Fibroblast of pulmonary artery (primary cell): ENCODE measurements at regions not wholly inside any gene's neighbourhood (a gene's known extent, or its start where the extent isn't known, plus 50 kb on each side); places are given as distances from the start of the nearest gene placed in this dataset.

Experiments
- DNase-seq: peaks from one replicate; pipeline ENCODE4 v3.0.0-alpha.2; 2010; ENCODE audit warnings: low read depth
- H3K4me3 ChIP-seq: replicated peaks from 2 replicates; pipeline ENCODE4 v1.5.1; 2011; ENCODE audit warnings: low read depth, mild to moderate bottlenecking, control low read depth, low read length, moderate library complexity
- TF ChIP-seq, protein P1 (sequence below): IDR thresholded peaks from 2 replicates; pipeline ENCODE4 v1.5.1; 2011; ENCODE audit warnings: mild to moderate bottlenecking, control low read depth, low read length, inconsistent platforms; ENCODE audit errors: missing control alignments

DNA sequence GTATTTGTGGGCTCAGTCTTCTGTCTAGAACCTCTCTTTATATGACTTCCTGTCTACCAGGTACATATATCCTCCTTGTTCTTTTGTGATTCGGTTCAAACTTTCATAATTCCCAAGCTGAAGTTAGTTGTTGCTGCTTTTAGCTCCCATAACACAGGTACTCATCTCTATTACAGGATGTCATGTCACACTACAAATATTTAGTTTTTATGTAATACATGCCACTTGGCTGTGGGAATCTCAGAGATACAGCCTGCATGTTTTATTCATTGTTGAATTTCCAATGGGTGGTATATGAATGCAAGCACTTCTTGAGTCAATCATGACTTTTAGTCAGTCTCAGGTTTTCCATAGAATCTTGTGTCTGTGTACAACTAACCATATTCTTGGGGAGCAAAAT is 122.7 kb downstream of the SINHCAF start:
- no peak for DNase-seq
- TF ChIP-seq, protein P1, sequence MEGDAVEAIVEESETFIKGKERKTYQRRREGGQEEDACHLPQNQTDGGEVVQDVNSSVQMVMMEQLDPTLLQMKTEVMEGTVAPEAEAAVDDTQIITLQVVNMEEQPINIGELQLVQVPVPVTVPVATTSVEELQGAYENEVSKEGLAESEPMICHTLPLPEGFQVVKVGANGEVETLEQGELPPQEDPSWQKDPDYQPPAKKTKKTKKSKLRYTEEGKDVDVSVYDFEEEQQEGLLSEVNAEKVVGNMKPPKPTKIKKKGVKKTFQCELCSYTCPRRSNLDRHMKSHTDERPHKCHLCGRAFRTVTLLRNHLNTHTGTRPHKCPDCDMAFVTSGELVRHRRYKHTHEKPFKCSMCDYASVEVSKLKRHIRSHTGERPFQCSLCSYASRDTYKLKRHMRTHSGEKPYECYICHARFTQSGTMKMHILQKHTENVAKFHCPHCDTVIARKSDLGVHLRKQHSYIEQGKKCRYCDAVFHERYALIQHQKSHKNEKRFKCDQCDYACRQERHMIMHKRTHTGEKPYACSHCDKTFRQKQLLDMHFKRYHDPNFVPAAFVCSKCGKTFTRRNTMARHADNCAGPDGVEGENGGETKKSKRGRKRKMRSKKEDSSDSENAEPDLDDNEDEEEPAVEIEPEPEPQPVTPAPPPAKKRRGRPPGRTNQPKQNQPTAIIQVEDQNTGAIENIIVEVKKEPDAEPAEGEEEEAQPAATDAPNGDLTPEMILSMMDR, result no peak
- no peak overlapping the region for H3K4me3 ChIP-seq

DNA sequence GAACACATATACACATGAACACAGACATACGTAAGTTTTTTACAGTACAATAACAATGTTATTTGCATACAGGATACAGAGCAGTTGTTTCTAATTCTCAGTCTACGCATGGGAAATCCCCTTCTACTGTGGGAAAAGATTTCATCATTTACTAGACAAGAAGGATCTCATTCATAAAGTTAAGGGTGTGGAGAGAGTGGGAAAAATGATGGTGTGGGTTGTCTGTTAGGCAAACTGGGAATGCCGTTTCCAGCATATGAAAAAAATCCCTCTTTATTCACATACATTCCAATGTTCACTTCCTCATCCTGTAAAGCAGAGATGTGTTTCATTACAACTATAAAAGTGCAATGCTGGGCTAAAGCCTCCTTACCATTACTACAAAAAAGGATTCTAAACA is 120.9 kb downstream of the SINHCAF start:
- no peak overlapping the region for H3K4me3 ChIP-seq
- peak; percentile 95 for DNase-seq
- TF ChIP-seq, protein P1, result no peak

DNA sequence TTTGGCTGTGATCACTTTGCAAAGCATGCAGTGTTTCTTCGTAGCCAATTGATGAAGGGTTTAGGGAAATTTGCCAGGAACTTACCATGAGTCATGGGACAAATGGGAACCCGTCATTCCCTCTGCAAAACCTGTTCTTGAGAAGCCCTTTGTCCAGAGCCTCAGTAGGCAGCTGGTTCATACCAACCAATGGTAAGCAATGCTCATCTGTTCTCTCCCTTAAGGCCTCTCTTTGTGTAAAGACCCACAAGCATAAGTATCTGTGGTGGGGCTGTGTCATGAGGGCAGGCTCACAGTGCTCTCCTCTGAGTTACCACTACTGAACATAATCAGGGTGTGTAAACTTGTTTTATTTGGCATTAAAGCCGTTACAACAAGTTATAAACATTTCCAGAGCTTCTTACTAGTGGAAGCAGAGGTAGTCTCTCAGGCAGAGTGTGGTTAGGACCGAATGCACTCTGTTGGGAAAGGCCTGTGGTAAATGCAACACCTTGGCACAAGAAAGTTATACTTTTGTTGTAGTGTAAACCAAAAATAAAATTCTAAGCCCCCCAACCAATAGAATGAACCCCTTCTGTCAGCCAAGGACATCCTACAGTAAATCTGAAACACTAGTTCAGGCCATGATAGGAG is 119.8 kb downstream of the SINHCAF start:
- no peak overlapping the region for H3K4me3 ChIP-seq
- TF ChIP-seq, protein P1, result no peak
- DNase-seq, result peak; percentile 97

DNA sequence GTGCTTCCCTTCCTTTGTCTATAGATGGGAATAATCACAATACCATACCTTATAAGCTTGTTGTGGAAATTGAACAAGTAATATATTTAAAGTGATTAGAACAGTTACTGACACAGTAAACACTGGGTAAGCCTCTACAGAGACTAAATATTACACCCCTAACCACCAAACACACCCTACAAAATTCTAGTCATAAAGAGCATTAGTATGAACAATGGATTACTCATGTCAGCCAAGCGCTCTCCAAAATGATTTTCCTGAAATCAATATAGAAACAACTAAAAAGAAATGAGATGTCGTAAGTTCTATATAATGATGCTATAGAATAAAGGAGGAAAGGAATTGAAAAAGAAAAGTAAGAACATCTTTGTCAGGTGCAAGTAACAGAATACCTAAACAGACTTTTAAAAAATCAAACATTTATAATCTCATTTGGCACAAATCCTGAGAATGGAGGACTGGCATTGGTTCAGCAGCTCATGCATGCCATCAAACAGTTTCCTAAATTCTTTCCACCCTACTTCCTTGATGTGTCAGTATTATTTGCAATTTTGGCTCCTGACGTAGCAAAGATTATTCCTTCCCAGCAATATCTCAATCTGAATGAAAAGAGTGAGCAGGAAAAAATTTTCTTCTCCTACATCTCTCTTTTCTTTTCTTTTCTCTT is 118.0 kb downstream of the SINHCAF start:
- no peak overlapping the region for H3K4me3 ChIP-seq
- TF ChIP-seq, protein P1, result no peak
- DNase-seq, result peak; percentile 23

DNA sequence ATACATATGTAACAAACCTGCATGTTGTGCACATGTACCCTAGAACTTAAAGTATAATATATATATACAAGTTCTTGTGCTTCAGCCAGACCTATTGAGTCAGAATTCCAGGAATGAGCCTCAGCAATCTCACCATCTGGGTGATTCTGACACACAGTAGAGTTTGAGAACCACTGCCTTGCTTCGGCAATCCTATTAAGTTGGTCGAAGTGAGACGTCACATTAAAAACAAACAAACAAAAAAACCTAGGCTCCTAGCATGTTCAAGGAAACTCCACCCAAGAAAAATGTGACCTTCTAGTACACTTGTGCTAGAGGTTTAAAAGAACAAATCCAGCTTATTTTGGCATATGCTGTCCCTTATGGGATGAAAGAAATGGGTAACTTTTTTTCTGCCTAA is 115.8 kb downstream of the SINHCAF start:
- H3K4me3 ChIP-seq, result no peak overlapping the region
- no peak for DNase-seq
- TF ChIP-seq, protein P1, result no peak

DNA sequence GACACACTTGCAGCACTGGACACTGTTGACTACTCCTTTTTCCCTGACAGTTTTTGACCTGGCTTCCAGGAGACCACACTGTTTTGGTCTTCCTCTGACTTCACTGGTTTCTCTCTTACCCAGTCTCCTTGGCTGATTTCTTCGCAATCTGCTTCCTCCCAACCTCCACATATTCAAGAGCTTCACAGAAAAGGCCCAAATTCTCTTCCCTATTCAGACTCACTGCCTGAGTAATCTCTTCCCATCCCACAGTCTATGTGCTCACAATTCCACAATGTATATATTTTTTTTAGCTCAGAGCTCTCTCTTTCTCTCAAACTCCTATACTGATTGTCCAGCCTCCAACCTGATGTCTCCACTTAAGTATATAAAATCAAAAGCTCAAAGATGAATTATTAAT is 115.4 kb downstream of the SINHCAF start:
- H3K4me3 ChIP-seq, result no peak overlapping the region
- TF ChIP-seq, protein P1, result no peak
- DNase-seq, result no peak
